K562 (cell line): ENCODE measurements at regions not wholly inside any gene's neighbourhood (a gene's known extent, or its start where the extent isn't known, plus 50 kb on each side); places are given as distances from the start of the nearest gene placed in this dataset.

Experiments used
- ATAC-seq: fragments of 200-7000 bp; cut with Tn5 transposase; 3 replicates; pipeline ENCODE4 v1.9.1; 2020; ENCODE audit warnings: moderate library complexity
- BruUV-seq: library from RNA; stranded (reverse); fragments of 400-500 nt; replicated peaks from 2 replicates; lab custom pipeline; 2021; lab: Mats Ljungman, UMichigan
- CTCF ChIA-PET: fragments of 300-600 bp; formaldehyde crosslinking; extraction: SDS; loops from one replicate; lab custom pipeline; 2021; ENCODE audit warnings: low intra/inter-chr PET ratio; lab: Yijun Ruan, JAX
- POLR2A ChIA-PET: fragments of 300-600, 350-650 bp; sonication (Branson Sonifier 250); formaldehyde crosslinking; extraction: SDS; loops from one replicate; lab custom pipeline; 2021; ENCODE audit warnings: antibody characterized with exemption, inconsistent platforms; lab: Yijun Ruan, JAX
- DNase-seq, 4 experiments: peaks; one replicate each; pipeline versions ENCODE4 v3.0.0 to v3.0.0-alpha.2; 2011 to 2018; ENCODE audit warnings: low spot score in 3 of 4, mixed read lengths in 3 of 4; ENCODE audit errors: extremely low read depth in 1 of 4
- FAIRE-seq: peaks from 2 replicates; lab custom pipeline; 2011; peaks lifted over from hg19 to GRCh38; lab: Jason Lieb, UNC
- H2AFZ ChIP-seq: 2 replicates; pipeline ENCODE4 v1.6.0; 2011; ENCODE audit warnings: low read depth, low read length, control low read depth, inconsistent platforms
- H3K27ac ChIP-seq: fragments of 200-600 bp; 3 replicates; pipeline ENCODE4 v1.8.0; 2011; ENCODE audit warnings: low read depth, mild to moderate bottlenecking, control low read depth, inconsistent platforms, low read length, moderate library complexity, mixed read lengths; ENCODE audit errors: extremely low read depth
- H3K27me3 ChIP-seq, 2 experiments: fragments of 300-600 bp in 1 of 2; 2 replicates in 1 of 2; 3 replicates in 1 of 2; pipeline versions ENCODE4 v1.6.0 to v1.8.0; 2011; ENCODE audit warnings: inconsistent platforms in 2 of 2, low read length in 2 of 2, mild to moderate bottlenecking in 1 of 2, mixed read lengths in 1 of 2, moderate library complexity in 1 of 2; ENCODE audit not compliant: control insufficient read depth in 2 of 2, insufficient read depth in 2 of 2
- H3K36me3 ChIP-seq: fragments of 300-600 bp; 3 replicates; pipeline ENCODE4 v1.8.0; 2011; ENCODE audit warnings: mild to moderate bottlenecking, low read length, inconsistent platforms; ENCODE audit not compliant: control insufficient read depth, insufficient read depth
- H3K4me1 ChIP-seq, 2 experiments: fragments of 200-600 bp in 1 of 2; replicated peaks in 1 of 2; 2 replicates in 1 of 2; 3 replicates in 1 of 2; pipeline versions ENCODE4 v1.5.1 to v1.8.0; 2011; ENCODE audit warnings: inconsistent platforms in 2 of 2, low read length in 2 of 2, mild to moderate bottlenecking in 1 of 2, mixed read lengths in 1 of 2, moderate library complexity in 1 of 2; ENCODE audit not compliant: control insufficient read depth in 2 of 2, insufficient read depth in 2 of 2
- H3K4me2 ChIP-seq: 2 replicates; pipeline ENCODE4 v1.6.1; 2011; ENCODE audit warnings: low read length, control low read depth, inconsistent platforms, mixed read lengths; ENCODE audit not compliant: insufficient read depth
- H3K4me3 ChIP-seq: fragments of 200-600 bp; sonication (generic), shearing (Covaris generic); 2 replicates; pipeline ENCODE4 v1.5.1; 2016; ENCODE audit warnings: control low read depth, inconsistent platforms
- H3K79me2 ChIP-seq: fragments of 200-600 bp; 3 replicates; pipeline ENCODE4 v1.8.0; 2011; ENCODE audit warnings: low read length, inconsistent platforms; ENCODE audit not compliant: control insufficient read depth, insufficient read depth
- H3K9ac ChIP-seq, 2 experiments: 2 replicates each; pipeline versions ENCODE4 v1.6.0 to v1.6.1; 2011; ENCODE audit warnings: low read depth in 2 of 2, low read length in 2 of 2, control low read depth in 1 of 2, inconsistent platforms in 1 of 2, mild to moderate bottlenecking in 1 of 2, mixed read lengths in 1 of 2; ENCODE audit not compliant: insufficient read depth in 1 of 2
- H3K9me1 ChIP-seq: one replicate; pipeline ENCODE4 v1.6.0; 2011; ENCODE audit warnings: inconsistent platforms, mild to moderate bottlenecking, low read length, moderate library complexity; ENCODE audit not compliant: control insufficient read depth, insufficient read depth
- H3K9me3 ChIP-seq: replicated peaks from 2 replicates; pipeline ENCODE4 v1.5.1; 2011; ENCODE audit warnings: low read depth, low read length, inconsistent platforms; ENCODE audit not compliant: control insufficient read depth, insufficient read depth
- H4K20me1 ChIP-seq: replicated peaks from 2 replicates; pipeline ENCODE4 v1.6.1; 2011; ENCODE audit warnings: low read length, inconsistent platforms, mixed read lengths; ENCODE audit not compliant: control insufficient read depth, insufficient read depth
- CBX1 ChIP-seq: sonication (generic); IDR thresholded peaks from 2 replicates; pipeline ENCODE4 v1.6.1; 2016; ENCODE audit warnings: antibody characterized with exemption, low read depth, mild to moderate bottlenecking
- CREB3 ChIP-seq: fragments of 450-650 bp; conservative IDR thresholded peaks from 2 replicates; pipeline ENCODE4 v1.6.1; 2016; ENCODE audit warnings: missing genetic modification characterization, low read depth, mild to moderate bottlenecking, missing compliant biosample characterization, moderate library complexity
- MBD1 ChIP-seq: fragments of 250-450 bp; sonication (Bioruptor Pico); IDR thresholded peaks from 2 replicates; pipeline ENCODE4 v1.8.0; 2022; ENCODE audit warnings: inconsistent platforms
- NR4A1 ChIP-seq, 2 experiments: fragments of 250-450 bp in 1 of 2; fragments of 450-650 bp in 1 of 2; sonication (Bioruptor Pico) in 1 of 2; IDR thresholded peaks; 2 replicates each; pipeline versions ENCODE4 v1.4.0 to v1.6.1; 2016 to 2020; ENCODE audit warnings: mild to moderate bottlenecking in 2 of 2, missing compliant biosample characterization in 1 of 2, missing genetic modification characterization in 1 of 2, moderate library complexity in 1 of 2
- PREB ChIP-seq: sonication (generic); formaldehyde crosslinking; IDR thresholded peaks from 2 replicates; pipeline ENCODE4 v1.8.1; 2023; ENCODE audit warnings: mild to moderate bottlenecking, missing genetic modification reagents
- SP1 ChIP-seq: sonication (generic); formaldehyde crosslinking; IDR thresholded peaks from 2 replicates; pipeline ENCODE4 v1.8.1; 2022; ENCODE audit warnings: mild to moderate bottlenecking, missing genetic modification reagents
- ZNF175 ChIP-seq: fragments of 200-800 bp; sonication (Bioruptor generic); IDR thresholded peaks from 2 replicates; pipeline ENCODE4 v1.6.1; 2016; ENCODE audit warnings: low read depth, mild to moderate bottlenecking, missing genetic modification characterization, missing compliant biosample characterization
- ZNF668 ChIP-seq: fragments of 250-450 bp; sonication (Bioruptor Pico); IDR thresholded peaks from 2 replicates; pipeline ENCODE4 v1.8.0; 2022; ENCODE audit warnings: mild to moderate bottlenecking, inconsistent platforms
- WGBS: fragments of 100-300 bp; shearing (Covaris generic); methylation state at CpG from one replicate; pipeline ENCODE4 v1.1.6; 2016; ENCODE audit warnings: low coverage, mixed read lengths; ENCODE audit not compliant: insufficient coverage; ENCODE audit errors: missing lambda C conversion rate; 5-methylcytosine and 5-hydroxymethylcytosine counted together
- in situ Hi-C: fragments of 300-500 bp; cut with MboI; formaldehyde crosslinking; loops from 4 replicates; pipeline ENCODE4 v1.15.0; 2018; ENCODE audit warnings: inconsistent platforms, mixed read lengths
- intact Hi-C: fragments of 100-400 bp; cut with micrococcal nuclease; formaldehyde crosslinking; loops from 2 replicates; pipeline ENCODE4 v1.14.2; 2022

GRCh38 chrX:124257924-124258702 lies 74.3 kb upstream of the TEX13D start:
- POLR2A ChIA-PET = interaction anchor here (0.7 to 2.6 kb wide), 3 partner anchors 16 to 514 kb away, joined by 3 to 6 read pairs (median 4); no protein-coding TSS in a partner anchor
- no peak overlapping the region for H3K4me3 ChIP-seq
- BruUV-seq = no TSS peak
- CTCF ChIA-PET = no interaction called here
- no peak overlapping the region for H3K4me2 ChIP-seq
- H3K79me2 ChIP-seq = no peaks in the 10 kb centered on the region
- no peak for ATAC-seq
- no peaks in the 10 kb centered on the region for H3K27me3 ChIP-seq
- no peaks in the 10 kb centered on the region for H3K4me1 ChIP-seq
- no peak for TF ChIP-seq MBD1 (CRISPR knock-in tag)
- TF ChIP-seq PREB (CRISPR knock-in tag) = no peak
- no peak for TF ChIP-seq SP1
- no peak for TF ChIP-seq ZNF175 (CRISPR knock-in tag)
- no peak for TF ChIP-seq ZNF668 (CRISPR knock-in tag)
- no peak for TF ChIP-seq CREB3 (tag)
- TF ChIP-seq NR4A1 (CRISPR knock-in tag; IDR thresholded peaks at IDR 0.05) = no peak
- TF ChIP-seq NR4A1 (tag; IDR thresholded peaks at IDR 0.05) = no peak
- TF ChIP-seq CBX1 = no peak
- no peaks in the 10 kb centered on the region for H3K9me1 ChIP-seq
- H3K9me3 ChIP-seq = no peaks in the 10 kb centered on the region
- FAIRE-seq = no peak
- in situ Hi-C loops (no loop called here), intact Hi-C loops (no loop called here)
- WGBS = 19% methylated on average over 5 of the region's 5 CpGs
- H3K27ac ChIP-seq = no peak overlapping the region
- H4K20me1 ChIP-seq = no peaks in the 10 kb centered on the region
- no peaks in the 10 kb centered on the region for H3K36me3 ChIP-seq
- DNase-seq = no peak
- H2AFZ ChIP-seq = no peak overlapping the region
- H3K9ac ChIP-seq = no peak overlapping the region
